ENCODE measurements at regions not wholly inside any gene's neighbourhood (a gene's known extent, or its start where the extent isn't known, plus 50 kb on each side); places are given as distances from the start of the nearest gene placed in this dataset.
"Not testable (repeated sequence)": the region's sequence is repeated elsewhere in the genome, so short reads cannot be mapped to it uniquely, and the experiment has no call there.

GRCh38 chr22:11307998-11308397 is 4220.0 kb upstream of the OR11H1 start:
- Histone ChIP-seq H3K9ac (ENCODE audit: insufficient read depth, low read depth, low read length) (no peak overlapping the region), H3K79me2 (ENCODE audit: insufficient read depth, low read length) (no peaks in the 10 kb centered on the region), H3K9me3 (ENCODE audit: low read length) (peaks cover 93% of the 10 kb centered on the region), H4K20me1 (ENCODE audit: insufficient read depth, low read length) (no peaks in the 10 kb centered on the region), H3K27ac (ENCODE audit: extremely low read length, insufficient read depth, low read length) (no peak overlapping the region), H3K4me3 (replicated peaks in 1 of 3; ENCODE audit: insufficient read depth in 1 of 3, low read depth in 2 of 3, low read length in 3 of 3) (no peak overlapping the region), H3K27me3 (ENCODE audit: control insufficient read depth in 1 of 2, insufficient read depth in 2 of 2, low read length in 2 of 2) (no peaks in the 10 kb centered on the region), H3K4me1 (ENCODE audit: insufficient read depth, low read length) (no peaks in the 10 kb centered on the region), H3K36me3 (replicated peaks in 1 of 2; ENCODE audit: control insufficient read depth in 1 of 2, insufficient read depth in 2 of 2, low read length in 2 of 2) (no peaks in the 10 kb centered on the region), H3K4me2 (ENCODE audit: low read depth, low read length) (no peak overlapping the region), H2AFZ (ENCODE audit: low read length) (no peak overlapping the region)
- POLR2A ChIA-PET: no interaction called here
- in situ Hi-C loops (cut with HindIII; ENCODE audit: extremely low pct_ligation_motif_present, low pct_unique_long_range_greater_than_20kb): no loop called here
- no peak for ATAC-seq
- 28% methylated on average over 13 of the region's 16 CpGs for WGBS (ENCODE audit: low lambda C conversion rate)
- no peak for TF ChIP-seq REST (IDR thresholded peaks at IDR 0.05; ENCODE audit: borderline replicate concordance in 1 of 2, low read depth in 1 of 2, low read length in 2 of 2)
- no peak for FAIRE-seq
- CTCF ChIA-PET (ENCODE audit: low intra/inter-chr PET ratio, low total read pairs): no interaction called here
- BruUV-seq (replicated peaks): no TSS peak
- intact Hi-C loops (cut with micrococcal nuclease; ENCODE audit: unreplicated experiment): no loop called here
- no peak for DNase-seq (ENCODE audit: low spot score)

GRCh38 chr22:11309777-11310176 is 4218.2 kb upstream of the OR11H1 start:
- DNase-seq (ENCODE audit: low spot score); BruUV-seq (replicated peaks); H3K27ac ChIP-seq (ENCODE audit: extremely low read length, insufficient read depth, low read length); H3K9ac ChIP-seq (ENCODE audit: insufficient read depth, low read depth, low read length); FAIRE-seq; H3K79me2 ChIP-seq (ENCODE audit: insufficient read depth, low read length); CTCF ChIA-PET (ENCODE audit: low intra/inter-chr PET ratio, low total read pairs); in situ Hi-C loops (cut with HindIII; ENCODE audit: extremely low pct_ligation_motif_present, low pct_unique_long_range_greater_than_20kb); H3K4me2 ChIP-seq (ENCODE audit: low read depth, low read length); intact Hi-C loops (cut with micrococcal nuclease; ENCODE audit: unreplicated experiment); H2AFZ ChIP-seq (ENCODE audit: low read length); H3K4me1 ChIP-seq (ENCODE audit: insufficient read depth, low read length); ATAC-seq; H3K36me3 ChIP-seq (replicated peaks in 1 of 2; ENCODE audit: control insufficient read depth in 1 of 2, insufficient read depth in 2 of 2, low read length in 2 of 2); POLR2A ChIA-PET; H3K4me3 ChIP-seq (replicated peaks in 1 of 3; ENCODE audit: insufficient read depth in 1 of 3, low read depth in 2 of 3, low read length in 3 of 3); H3K27me3 ChIP-seq (ENCODE audit: control insufficient read depth in 1 of 2, insufficient read depth in 2 of 2, low read length in 2 of 2); H4K20me1 ChIP-seq (ENCODE audit: insufficient read depth, low read length): not testable (repeated sequence)
- 18% methylated on average over 4 of the region's 4 CpGs for WGBS (ENCODE audit: low lambda C conversion rate)
- peaks cover 90% of the 10 kb centered on the region for H3K9me3 ChIP-seq (ENCODE audit: low read length)

- H4K20me1 ChIP-seq (ENCODE audit: insufficient read depth, low read length); H3K4me2 ChIP-seq (ENCODE audit: low read depth, low read length); H3K27me3 ChIP-seq (ENCODE audit: control insufficient read depth in 1 of 2, insufficient read depth in 2 of 2, low read length in 2 of 2); FAIRE-seq; H3K36me3 ChIP-seq (replicated peaks in 1 of 2; ENCODE audit: control insufficient read depth in 1 of 2, insufficient read depth in 2 of 2, low read length in 2 of 2); H2AFZ ChIP-seq (ENCODE audit: low read length); H3K9ac ChIP-seq (ENCODE audit: insufficient read depth, low read depth, low read length); H3K4me1 ChIP-seq (ENCODE audit: insufficient read depth, low read length); BruUV-seq (replicated peaks); H3K4me3 ChIP-seq (replicated peaks in 1 of 3; ENCODE audit: insufficient read depth in 1 of 3, low read depth in 2 of 3, low read length in 3 of 3); H3K79me2 ChIP-seq (ENCODE audit: insufficient read depth, low read length); CTCF ChIA-PET (ENCODE audit: low intra/inter-chr PET ratio, low total read pairs); in situ Hi-C loops (cut with HindIII; ENCODE audit: extremely low pct_ligation_motif_present, low pct_unique_long_range_greater_than_20kb); DNase-seq (ENCODE audit: low spot score); ATAC-seq; intact Hi-C loops (cut with micrococcal nuclease; ENCODE audit: unreplicated experiment); POLR2A ChIA-PET; H3K27ac ChIP-seq (ENCODE audit: extremely low read length, insufficient read depth, low read length): not testable (repeated sequence)
- 28% methylated on average over 3 of the region's 3 CpGs for WGBS (ENCODE audit: low lambda C conversion rate)
- peaks cover 85% of the 10 kb centered on the region for H3K9me3 ChIP-seq (ENCODE audit: low read length)
These were observed 4217.3 kb upstream of the OR11H1 start for GRCh38 chr22:11310647-11311046.

GRCh38 chr22:11312640-11313039 is 4215.4 kb upstream of the OR11H1 start:
- POLR2A ChIA-PET; H2AFZ ChIP-seq (ENCODE audit: low read length); H3K4me1 ChIP-seq (ENCODE audit: insufficient read depth, low read length); H4K20me1 ChIP-seq (ENCODE audit: insufficient read depth, low read length); DNase-seq (ENCODE audit: low spot score); H3K4me2 ChIP-seq (ENCODE audit: low read depth, low read length); CTCF ChIA-PET (ENCODE audit: low intra/inter-chr PET ratio, low total read pairs); H3K79me2 ChIP-seq (ENCODE audit: insufficient read depth, low read length); in situ Hi-C loops (cut with HindIII; ENCODE audit: extremely low pct_ligation_motif_present, low pct_unique_long_range_greater_than_20kb); H3K9ac ChIP-seq (ENCODE audit: insufficient read depth, low read depth, low read length); H3K27ac ChIP-seq (ENCODE audit: extremely low read length, insufficient read depth, low read length); FAIRE-seq; ATAC-seq; H3K27me3 ChIP-seq (ENCODE audit: control insufficient read depth in 1 of 2, insufficient read depth in 2 of 2, low read length in 2 of 2); BruUV-seq (replicated peaks); intact Hi-C loops (cut with micrococcal nuclease; ENCODE audit: unreplicated experiment); H3K4me3 ChIP-seq (replicated peaks in 1 of 3; ENCODE audit: insufficient read depth in 1 of 3, low read depth in 2 of 3, low read length in 3 of 3); H3K36me3 ChIP-seq (replicated peaks in 1 of 2; ENCODE audit: control insufficient read depth in 1 of 2, insufficient read depth in 2 of 2, low read length in 2 of 2): not testable (repeated sequence)
- H3K9me3 ChIP-seq (ENCODE audit: low read length): peaks cover 67% of the 10 kb centered on the region
- WGBS (ENCODE audit: low lambda C conversion rate): 4% methylated on average over 7 of the region's 7 CpGs
